ENCODE measurements at regions not wholly inside any gene's neighbourhood (a gene's known extent, or its start where the extent isn't known, plus 50 kb on each side); places are given as distances from the start of the nearest gene placed in this dataset.

GRCh38 chr11:116502641-116503061 is 270.1 kb downstream of the BUD13 start:
- Histone ChIP-seq H3K27me3 (peaks cover 69% of the 10 kb centered on the region), H3K4me3 (no peak overlapping the region), H3K27ac (no peak overlapping the region), H3K36me3 (no peaks in the 10 kb centered on the region), H3K4me1 (peaks cover 10% of the 10 kb centered on the region), H3K9me3 (no peaks in the 10 kb centered on the region)
- no peak for TF ChIP-seq CTCF (IDR thresholded peaks at IDR 0.05)
- TF ChIP-seq POLR2AphosphoS5 (IDR thresholded peaks at IDR 0.05) = no peak
- no peak for TF ChIP-seq EP300 (IDR thresholded peaks at IDR 0.05)
- no peak for TF ChIP-seq POLR2A (IDR thresholded peaks at IDR 0.05)
- WGBS = 68% methylated on average over 5 of the region's 6 CpGs
- peak in 1 of 2 donors; percentile 55 for DNase-seq (ENCODE audit: low spot score in 2 of 2)

- Histone ChIP-seq H3K4me1 (peaks cover 10% of the 10 kb centered on the region), H3K9me3 (no peaks in the 10 kb centered on the region), H3K27me3 (peaks cover 59% of the 10 kb centered on the region), H3K27ac (no peak overlapping the region), H3K36me3 (no peaks in the 10 kb centered on the region), H3K4me3 (no peak overlapping the region)
- no peak for DNase-seq (ENCODE audit: low spot score in 2 of 2)
- WGBS = 54% methylated on average over 7 of the region's 7 CpGs
- TF ChIP-seq CTCF (IDR thresholded peaks at IDR 0.05) (no peak), EP300 (IDR thresholded peaks at IDR 0.05) (no peak), POLR2AphosphoS5 (IDR thresholded peaks at IDR 0.05) (no peak), POLR2A (IDR thresholded peaks at IDR 0.05) (no peak)
These were observed 271.1 kb downstream of the BUD13 start for GRCh38 chr11:116501728-116502127.

GRCh38 chr11:116500947-116501602 is 271.7 kb downstream of the BUD13 start:
- Histone ChIP-seq H3K27ac (no peak overlapping the region), H3K27me3 (peaks cover 53% of the 10 kb centered on the region), H3K4me3 (no peak overlapping the region), H3K9me3 (no peaks in the 10 kb centered on the region), H3K4me1 (peaks cover 10% of the 10 kb centered on the region), H3K36me3 (no peaks in the 10 kb centered on the region)
- peak in 1 of 2 donors; percentile 52 for DNase-seq (ENCODE audit: low spot score in 2 of 2)
- TF ChIP-seq POLR2A (IDR thresholded peaks at IDR 0.05) (no peak), CTCF (IDR thresholded peaks at IDR 0.05) (no peak), EP300 (IDR thresholded peaks at IDR 0.05) (no peak), POLR2AphosphoS5 (IDR thresholded peaks at IDR 0.05) (no peak)
- WGBS = 14% methylated on average over 18 of the region's 18 CpGs

- H3K4me3 ChIP-seq = no peak overlapping the region
- TF ChIP-seq EP300 (IDR thresholded peaks at IDR 0.05) (no peak), POLR2A (IDR thresholded peaks at IDR 0.05) (no peak), POLR2AphosphoS5 (IDR thresholded peaks at IDR 0.05) (no peak)
- WGBS = 27% methylated on average over 27 of the region's 45 CpGs
- H3K27ac ChIP-seq = no peak overlapping the region
- H3K4me1 ChIP-seq = peaks cover 10% of the 10 kb centered on the region
- H3K36me3 ChIP-seq = no peaks in the 10 kb centered on the region
- H3K9me3 ChIP-seq = no peaks in the 10 kb centered on the region
- peak in 1 of 2 donors; percentile 70 for DNase-seq (ENCODE audit: low spot score in 2 of 2)
- peaks cover 46% of the 10 kb centered on the region for H3K27me3 ChIP-seq
These were observed 272.5 kb downstream of the BUD13 start for GRCh38 chr11:116500026-116500946.

- DNase-seq (ENCODE audit: low spot score in 2 of 2) = peak; percentile 68 to 82
- 29% methylated on average over 17 of the region's 17 CpGs for WGBS
- Histone ChIP-seq H3K4me1 (peaks cover 10% of the 10 kb centered on the region), H3K36me3 (no peaks in the 10 kb centered on the region), H3K27ac (no peak overlapping the region), H3K9me3 (no peaks in the 10 kb centered on the region), H3K4me3 (no peak overlapping the region), H3K27me3 (peaks cover 43% of the 10 kb centered on the region)
- TF ChIP-seq CTCF (IDR thresholded peaks at IDR 0.05) (peak in 1 of 2 donors; percentile 50), POLR2A (IDR thresholded peaks at IDR 0.05) (no peak), EP300 (IDR thresholded peaks at IDR 0.05) (no peak), POLR2AphosphoS5 (IDR thresholded peaks at IDR 0.05) (no peak)
These were observed 273.3 kb downstream of the BUD13 start for GRCh38 chr11:116499396-116500003.

Measured in suprapubic skin (tissue), 4 donors.